IPS-15b (cell line): ENCODE measurements at regions not wholly inside any gene's neighbourhood (a gene's known extent, or its start where the extent isn't known, plus 50 kb on each side); places are given as distances from the start of the nearest gene placed in this dataset.
"Not testable (repeated sequence)": the region's sequence is repeated elsewhere in the genome, so short reads cannot be mapped to it uniquely, and the experiment has no call there.

Experiments
- H3K27me3 ChIP-seq: one replicate; pipeline ENCODE4 v1.6.1; 2013; ENCODE audit warnings: low read length; ENCODE audit not compliant: control insufficient read depth, insufficient read depth
- H3K36me3 ChIP-seq: one replicate; pipeline ENCODE4 v1.6.1; 2013; ENCODE audit warnings: low read length; ENCODE audit not compliant: control insufficient read depth, insufficient read depth
- H3K4me1 ChIP-seq: one replicate; pipeline ENCODE4 v1.6.1; 2013; ENCODE audit warnings: mild to moderate bottlenecking, low read length; ENCODE audit not compliant: control insufficient read depth, insufficient read depth
- H3K4me3 ChIP-seq: one replicate; pipeline ENCODE4 v1.5.1; 2013; ENCODE audit warnings: low read depth, low read length
- H3K9ac ChIP-seq: one replicate; pipeline ENCODE4 v1.6.1; 2013; ENCODE audit warnings: low read depth, mild to moderate bottlenecking, low read length
- H3K9me3 ChIP-seq: one replicate; pipeline ENCODE4 v1.6.1; 2013; ENCODE audit warnings: mild to moderate bottlenecking, low read length; ENCODE audit not compliant: control insufficient read depth, insufficient read depth

DNA sequence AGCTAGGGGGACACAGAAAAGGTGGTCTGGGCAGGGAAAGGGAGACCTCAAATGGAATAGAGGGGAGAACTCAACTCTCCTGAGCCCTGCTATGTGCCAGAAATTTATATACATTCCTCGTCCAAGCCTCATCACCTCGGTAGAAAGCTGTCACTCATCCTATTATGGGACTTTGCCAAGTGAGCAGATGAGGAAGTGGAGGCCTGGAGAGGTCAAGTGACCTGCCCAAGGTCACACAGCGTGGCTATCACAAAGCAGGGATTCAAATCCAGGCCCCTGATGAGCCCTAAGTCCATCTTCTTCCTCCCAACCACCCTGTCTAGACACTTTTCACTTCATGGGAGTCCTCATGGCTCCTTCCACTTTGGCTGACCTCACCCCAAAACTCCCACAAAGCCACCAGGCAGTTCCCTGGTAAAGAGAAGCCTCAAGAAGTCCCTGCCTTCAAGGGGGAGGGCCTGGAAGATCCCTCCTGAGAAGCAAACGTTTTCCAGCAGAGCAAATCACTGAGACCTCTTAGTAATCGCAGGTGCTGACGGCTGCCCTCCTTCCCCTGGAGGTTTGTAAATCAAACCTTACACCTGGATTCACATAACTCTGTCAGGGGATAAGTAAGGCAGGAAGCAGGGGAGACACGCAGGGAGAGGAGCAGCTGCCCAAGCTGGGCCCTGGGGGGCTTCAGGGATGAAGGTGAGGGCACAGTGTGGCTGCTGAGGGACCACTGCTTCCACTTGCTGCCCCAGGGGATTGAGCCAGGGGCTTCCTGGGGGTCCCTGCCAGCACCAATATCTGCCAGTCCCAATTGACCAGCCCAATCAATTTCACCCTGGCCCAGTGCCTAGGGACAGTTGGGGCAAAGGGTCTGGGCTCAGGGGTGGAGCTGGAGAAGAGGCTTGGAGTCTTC lies 351.2 kb downstream of the MATN1 start:
- no peaks in the 10 kb centered on the region for H3K9me3 ChIP-seq
- H3K27me3 ChIP-seq = no peaks in the 10 kb centered on the region
- H3K36me3 ChIP-seq = no peaks in the 10 kb centered on the region
- H3K4me1 ChIP-seq = no peaks in the 10 kb centered on the region
- H3K4me3 ChIP-seq = no peak overlapping the region
- H3K9ac ChIP-seq = no peak overlapping the region

DNA sequence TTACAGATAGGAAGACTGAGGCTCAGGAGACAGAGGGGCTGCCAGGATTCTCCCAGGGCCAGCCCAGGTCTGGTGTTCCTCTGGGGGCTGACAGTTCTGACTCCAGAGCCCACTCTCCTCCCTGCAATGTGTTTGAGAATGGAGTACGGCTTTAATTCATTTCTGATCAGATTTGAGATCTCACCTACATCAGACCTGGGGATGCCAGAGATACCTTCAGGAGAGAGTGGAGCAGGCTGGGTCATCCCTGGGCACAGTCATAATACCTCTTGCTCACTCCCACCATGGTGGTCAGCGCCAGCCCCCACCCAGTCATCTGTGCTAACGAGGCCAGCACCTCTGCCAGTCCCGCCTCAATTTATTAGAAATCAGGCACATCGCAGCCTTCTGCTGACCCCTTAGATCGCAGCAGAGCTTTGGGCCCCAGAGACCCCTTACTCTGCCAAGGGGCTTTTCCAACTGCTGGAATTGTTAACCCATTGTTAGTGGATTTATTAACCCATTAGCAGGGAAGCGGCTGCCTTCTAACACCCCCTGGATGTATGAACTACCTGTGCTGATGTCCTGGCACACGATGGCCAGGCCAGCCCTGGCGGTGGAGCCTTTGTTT lies 352.1 kb downstream of the MATN1 start:
- no peak overlapping the region for H3K4me3 ChIP-seq
- no peaks in the 10 kb centered on the region for H3K27me3 ChIP-seq
- no peaks in the 10 kb centered on the region for H3K9me3 ChIP-seq
- no peak overlapping the region for H3K9ac ChIP-seq
- H3K4me1 ChIP-seq = no peaks in the 10 kb centered on the region
- H3K36me3 ChIP-seq = no peaks in the 10 kb centered on the region

DNA sequence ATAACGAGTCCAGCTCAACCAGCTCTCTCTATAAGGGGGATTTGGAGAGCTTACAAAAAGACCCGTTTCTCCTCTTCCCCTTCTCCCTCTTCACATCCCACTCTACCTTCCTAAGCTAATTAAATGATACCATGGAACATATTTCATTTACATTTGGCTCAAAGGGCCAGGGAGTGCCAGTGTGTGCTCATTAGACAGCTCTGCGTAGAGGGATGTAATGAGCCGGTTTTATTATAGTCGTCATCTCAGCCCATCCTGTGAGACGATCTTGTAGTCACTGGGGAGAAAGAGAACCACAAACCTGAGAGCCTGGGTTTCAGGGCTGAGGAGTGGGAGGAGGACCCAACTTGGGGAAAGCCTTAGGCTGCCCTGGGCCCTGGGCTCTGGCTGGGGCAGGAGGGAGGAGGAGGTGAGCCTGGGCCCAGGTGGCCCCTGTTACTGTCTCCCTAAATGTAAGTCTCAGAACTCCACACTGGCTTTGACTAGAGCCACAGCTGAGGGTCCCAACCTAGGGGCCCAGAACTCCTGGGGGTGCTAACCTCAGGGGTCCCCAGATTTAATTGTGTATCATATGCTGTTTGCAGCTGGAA lies 354.6 kb downstream of the MATN1 start:
- H3K9ac ChIP-seq = no peak overlapping the region

DNA sequence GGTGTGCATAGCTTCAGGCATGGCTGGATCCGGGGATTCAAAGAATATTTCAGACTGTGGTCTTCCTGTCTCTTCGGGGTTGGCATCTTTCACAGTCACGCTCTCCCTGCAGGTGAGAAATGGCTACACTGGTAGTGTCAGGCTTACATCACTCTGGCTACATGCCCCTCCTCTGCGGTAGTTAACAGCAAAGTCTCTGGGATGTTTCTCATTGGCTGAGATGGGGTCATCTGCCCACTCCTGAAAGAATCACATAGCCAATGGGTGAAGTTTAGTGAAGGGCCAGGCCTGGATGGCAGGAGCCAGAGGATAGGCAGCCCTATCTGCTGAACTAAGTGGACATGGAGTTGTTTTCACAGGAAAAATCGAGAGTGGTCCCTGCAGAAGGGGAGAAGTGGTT lies 356.5 kb downstream of the MATN1 start:
- H3K36me3 ChIP-seq = no peaks in the 10 kb centered on the region
- no peak overlapping the region for H3K9ac ChIP-seq
- H3K27me3 ChIP-seq = no peaks in the 10 kb centered on the region
- H3K9me3 ChIP-seq = no peaks in the 10 kb centered on the region
- no peaks in the 10 kb centered on the region for H3K4me1 ChIP-seq
- H3K4me3 ChIP-seq = no peak overlapping the region

More for the DNA sequence above, 354.6 kb downstream of the MATN1 start:
- no peaks in the 10 kb centered on the region for H3K9me3 ChIP-seq
- H3K4me1 ChIP-seq = no peaks in the 10 kb centered on the region
- no peaks in the 10 kb centered on the region for H3K27me3 ChIP-seq
- H3K4me3 ChIP-seq = no peak overlapping the region
- H3K36me3 ChIP-seq = no peaks in the 10 kb centered on the region

DNA sequence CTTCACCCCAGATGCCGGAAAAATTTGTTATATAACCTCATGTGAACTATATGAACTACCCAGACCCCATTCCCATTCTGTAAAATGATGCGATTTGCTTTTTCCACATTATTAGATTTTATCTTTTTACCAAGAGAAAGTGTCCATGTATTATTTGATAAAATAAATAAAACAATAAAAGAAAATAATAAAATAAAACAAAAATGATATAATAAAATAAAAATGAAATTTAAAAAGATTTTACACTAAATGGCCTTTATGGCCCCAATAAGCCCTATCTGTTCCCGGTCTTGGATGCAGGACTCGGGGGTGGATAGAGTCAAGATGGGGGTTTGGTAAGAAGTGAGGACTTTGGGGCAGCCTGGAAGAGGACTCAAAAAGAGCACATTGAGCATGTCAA lies 357.2 kb downstream of the MATN1 start:
- Histone ChIP-seq H3K9ac (no peak overlapping the region), H3K4me1 (no peaks in the 10 kb centered on the region), H3K4me3 (no peak overlapping the region), H3K9me3 (no peaks in the 10 kb centered on the region), H3K27me3 (no peaks in the 10 kb centered on the region), H3K36me3 (no peaks in the 10 kb centered on the region)

DNA sequence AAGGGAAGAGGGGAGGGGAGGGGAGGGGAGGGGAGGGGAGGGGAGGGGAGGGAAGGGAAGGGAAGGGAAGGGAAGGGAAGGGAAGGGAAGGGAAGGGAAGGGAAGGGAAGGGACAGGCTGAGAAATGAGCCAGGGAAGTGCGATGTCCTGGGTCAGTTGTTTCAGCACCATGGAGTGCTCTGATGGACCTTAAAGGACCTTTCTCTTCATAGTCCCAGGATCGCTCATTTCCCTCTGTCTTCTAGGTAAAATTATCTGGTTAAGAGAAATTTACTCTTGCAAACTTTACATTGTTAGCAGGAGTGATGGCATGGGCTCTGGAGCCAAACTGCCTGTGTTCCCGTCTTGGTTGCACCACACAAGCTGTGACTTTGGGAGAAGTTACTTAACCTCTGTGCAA lies 357.8 kb downstream of the MATN1 start:
- Histone ChIP-seq H3K9me3 (no peaks in the 10 kb centered on the region), H3K4me3 (no peak overlapping the region), H3K27me3 (no peaks in the 10 kb centered on the region), H3K9ac (no peak overlapping the region), H3K36me3 (no peaks in the 10 kb centered on the region), H3K4me1 (no peaks in the 10 kb centered on the region)

DNA sequence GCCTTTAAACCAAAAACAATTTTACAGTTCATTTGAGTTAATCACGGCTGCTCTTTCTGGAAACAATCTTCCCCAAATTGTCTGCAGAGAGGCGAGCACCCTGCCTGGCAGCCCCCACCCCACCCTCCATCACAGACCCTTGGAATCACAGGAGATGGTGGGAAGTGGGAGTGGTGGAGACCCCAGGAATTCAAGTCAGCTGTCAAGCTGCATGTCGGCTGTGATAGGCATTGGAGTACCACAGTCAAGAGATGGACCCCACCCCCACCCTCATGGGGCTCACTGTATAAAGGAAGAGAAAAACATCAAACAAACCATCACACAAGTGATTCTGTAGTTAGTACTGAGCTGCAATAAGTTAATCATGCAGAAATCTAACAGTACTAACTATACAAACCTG lies 360.4 kb downstream of the MATN1 start:
- no peak overlapping the region for H3K4me3 ChIP-seq
- no peak overlapping the region for H3K9ac ChIP-seq
- no peaks in the 10 kb centered on the region for H3K36me3 ChIP-seq
- no peaks in the 10 kb centered on the region for H3K27me3 ChIP-seq
- H3K4me1 ChIP-seq = peaks cover under 1% of the 10 kb centered on the region
- no peaks in the 10 kb centered on the region for H3K9me3 ChIP-seq

DNA sequence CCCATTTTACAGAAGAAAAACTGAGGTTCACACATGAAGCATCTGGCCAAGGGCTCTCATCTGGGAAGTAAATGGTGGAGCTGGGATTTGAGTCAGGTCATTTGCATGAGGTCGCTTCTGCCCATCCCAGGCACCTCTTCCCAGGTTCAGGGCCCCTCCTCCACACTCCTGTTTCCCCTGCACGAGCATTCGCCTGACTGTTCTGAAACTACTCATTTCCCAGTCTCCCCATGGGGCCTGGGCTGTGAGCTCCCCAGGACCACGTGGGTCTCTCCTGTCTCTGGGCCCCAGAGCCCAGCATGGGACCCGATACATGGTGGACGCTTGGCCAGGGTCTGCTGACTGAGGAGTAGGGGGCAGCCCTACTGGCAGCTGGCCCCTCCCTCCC lies 360.8 kb downstream of the MATN1 start:
- Histone ChIP-seq H3K4me3 (no peak overlapping the region), H3K36me3 (no peaks in the 10 kb centered on the region), H3K9me3 (no peaks in the 10 kb centered on the region), H3K9ac (no peak overlapping the region), H3K27me3 (no peaks in the 10 kb centered on the region), H3K4me1 (peaks cover 4% of the 10 kb centered on the region)

DNA sequence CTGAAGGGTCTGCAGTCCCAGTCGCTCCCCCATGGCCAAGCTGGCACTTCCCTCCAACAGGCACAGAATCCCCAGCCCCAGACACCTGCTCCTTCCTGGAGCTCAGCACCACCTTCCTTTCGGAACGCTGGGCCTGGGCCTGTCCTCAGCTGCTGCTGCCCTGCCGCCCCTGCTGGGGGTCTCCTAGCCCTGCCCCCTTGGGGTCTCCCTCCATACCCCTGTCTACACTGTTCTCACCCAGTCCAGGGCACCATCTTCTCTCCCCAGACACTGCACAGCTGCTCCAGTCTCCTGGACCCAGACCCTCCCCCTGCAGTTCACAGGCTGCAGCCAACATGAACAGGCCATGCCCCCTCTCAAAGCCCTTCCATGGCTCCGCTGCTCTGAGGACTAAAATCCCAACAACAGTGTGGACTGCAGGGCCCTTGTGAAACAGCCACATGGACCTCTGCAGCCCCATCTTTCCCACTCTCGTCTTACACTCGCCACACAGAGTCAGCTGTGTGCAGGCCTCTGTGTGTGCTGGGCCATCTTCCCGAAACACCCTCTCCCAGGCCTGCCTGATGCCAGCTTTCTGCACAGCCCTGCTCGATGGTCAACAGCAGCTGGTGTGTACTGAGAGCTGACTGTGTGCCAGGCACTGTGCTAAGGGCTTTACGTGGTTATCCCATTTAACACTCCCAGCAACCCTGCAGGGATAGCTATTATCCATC lies 361.3 kb downstream of the MATN1 start:
- H3K9ac ChIP-seq, H3K4me1 ChIP-seq, H3K27me3 ChIP-seq, H3K9me3 ChIP-seq, H3K4me3 ChIP-seq, H3K36me3 ChIP-seq: not testable (repeated sequence)

DNA sequence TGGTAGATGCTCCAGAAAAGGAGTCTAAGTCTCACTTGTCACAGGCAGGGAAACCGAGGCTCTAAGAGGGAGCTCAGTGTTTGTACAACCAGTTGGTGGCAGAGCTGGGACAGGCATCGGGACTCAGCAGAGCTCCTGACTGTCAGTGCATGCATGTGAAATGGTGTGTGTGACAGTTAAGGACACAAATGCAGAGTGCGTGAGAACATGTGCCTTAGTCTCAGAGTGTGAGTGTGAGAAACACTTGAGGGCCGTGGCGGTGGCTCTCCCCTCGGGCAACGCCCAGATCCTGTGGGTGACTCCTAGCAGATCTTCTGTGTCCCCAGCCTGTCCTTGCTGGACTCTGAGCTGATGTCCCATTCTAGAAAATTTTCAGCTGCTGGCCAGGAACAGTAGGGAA lies 362.6 kb downstream of the MATN1 start:
- Histone ChIP-seq H3K4me3 (no peak overlapping the region), H3K36me3 (no peaks in the 10 kb centered on the region), H3K9me3 (no peaks in the 10 kb centered on the region), H3K9ac (no peak overlapping the region), H3K4me1 (peaks cover 4% of the 10 kb centered on the region), H3K27me3 (no peaks in the 10 kb centered on the region)

DNA sequence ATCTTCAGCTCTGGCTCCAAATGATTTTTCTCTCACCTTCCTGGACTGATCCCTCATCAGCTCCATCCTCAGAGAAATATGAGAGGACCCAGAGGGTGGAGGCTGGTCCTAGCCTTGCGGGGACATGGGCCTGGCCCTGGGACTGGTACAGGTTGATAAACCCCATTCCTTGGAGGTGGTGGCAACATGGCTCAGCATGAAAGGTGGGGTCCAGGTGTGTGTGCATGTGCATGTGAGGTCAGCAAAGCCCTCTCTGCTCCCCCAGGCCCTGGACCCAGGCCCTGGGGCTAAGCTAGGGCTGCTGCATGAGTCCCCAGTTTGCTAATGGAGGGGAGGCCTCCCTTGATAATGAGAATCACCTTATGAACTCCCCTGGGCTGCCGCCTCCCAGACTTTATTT lies 363.1 kb downstream of the MATN1 start:
- Histone ChIP-seq H3K4me1 (peaks cover 4% of the 10 kb centered on the region), H3K36me3 (no peaks in the 10 kb centered on the region), H3K4me3 (no peak overlapping the region), H3K9ac (no peak overlapping the region), H3K27me3 (no peaks in the 10 kb centered on the region), H3K9me3 (no peaks in the 10 kb centered on the region)
